ACHN (cell line): ENCODE measurements at regions not wholly inside any gene's neighbourhood (a gene's known extent, or its start where the extent isn't known, plus 50 kb on each side); places are given as distances from the start of the nearest gene placed in this dataset.

Source experiments
- DNase-seq: peaks from one replicate; pipeline ENCODE4 v3.0.0-alpha.2; 2015
- in situ Hi-C: cut with HindIII; loops from 2 replicates; pipeline ENCODE4 v1.10.0; 2017; ENCODE audit warnings: low sequenced_read_pairs, low pct_ligation_motif_present, low pct_unique_long_range_greater_than_20kb

GRCh38 chr11:110921742-110922521 is 209.7 kb upstream of the ARHGAP20 start:
- DNase-seq = no peak
- in situ Hi-C loops = no loop called here

GRCh38 chr11:110919241-110919922 is 207.1 kb upstream of the ARHGAP20 start:
- DNase-seq = no peak
- in situ Hi-C loops = no loop called here

GRCh38 chr11:110918351-110918750 is 206.1 kb upstream of the ARHGAP20 start:
- DNase-seq = no peak
- in situ Hi-C loops = no loop called here

- in situ Hi-C loops = no loop called here
- no peak for DNase-seq
Observed at GRCh38 chr11:110912437-110912836, 200.2 kb upstream of the ARHGAP20 start.

- DNase-seq = no peak
- in situ Hi-C loops = no loop called here
Observed at GRCh38 chr11:110910384-110910783, 198.1 kb upstream of the ARHGAP20 start.

GRCh38 chr11:110909336-110909735 is 197.1 kb upstream of the ARHGAP20 start:
- in situ Hi-C loops = no loop called here
- DNase-seq = peak; percentile 13

- peak; percentile 89 for DNase-seq
- in situ Hi-C loops = no loop called here
Observed at GRCh38 chr11:110908401-110909105, 196.3 kb upstream of the ARHGAP20 start.

- in situ Hi-C loops = no loop called here
- DNase-seq = peak; percentile 91
Observed at GRCh38 chr11:110907629-110908028, 195.4 kb upstream of the ARHGAP20 start.

- no peak for DNase-seq
- in situ Hi-C loops = no loop called here
Observed at GRCh38 chr11:110903830-110904229, 191.6 kb upstream of the ARHGAP20 start.

- in situ Hi-C loops = no loop called here
- DNase-seq = no peak
Observed at GRCh38 chr11:110903378-110903777, 191.1 kb upstream of the ARHGAP20 start.

GRCh38 chr11:110901441-110901840 is 189.2 kb upstream of the ARHGAP20 start:
- DNase-seq = no peak
- in situ Hi-C loops = no loop called here

- in situ Hi-C loops = no loop called here
- DNase-seq = no peak
Observed at GRCh38 chr11:110900426-110900825, 188.2 kb upstream of the ARHGAP20 start.

GRCh38 chr11:110897035-110897434 is 184.8 kb upstream of the ARHGAP20 start:
- no peak for DNase-seq
- in situ Hi-C loops = no loop called here

GRCh38 chr11:110896358-110896757 is 184.1 kb upstream of the ARHGAP20 start:
- in situ Hi-C loops = no loop called here
- peak; percentile 32 for DNase-seq

GRCh38 chr11:110894224-110894623 is 182.0 kb upstream of the ARHGAP20 start:
- in situ Hi-C loops = no loop called here
- no peak for DNase-seq

GRCh38 chr11:110892741-110893285 is 180.6 kb upstream of the ARHGAP20 start:
- no peak for DNase-seq
- in situ Hi-C loops = no loop called here

GRCh38 chr11:110891411-110891810 is 179.2 kb upstream of the ARHGAP20 start:
- in situ Hi-C loops = no loop called here
- no peak for DNase-seq

GRCh38 chr11:110890995-110891394 is 178.8 kb upstream of the ARHGAP20 start:
- in situ Hi-C loops = no loop called here
- no peak for DNase-seq

- in situ Hi-C loops = no loop called here
- DNase-seq = no peak
Observed at GRCh38 chr11:110886288-110886970, 174.2 kb upstream of the ARHGAP20 start.
